NCI-H146 treated with DMSO at 0.1 percent for 48 hours (cell line): ENCODE measurements at regions not wholly inside any gene's neighbourhood (a gene's known extent, or its start where the extent isn't known, plus 50 kb on each side); places are given as distances from the start of the nearest gene placed in this dataset.
"Not testable (repeated sequence)": the region's sequence is repeated elsewhere in the genome, so short reads cannot be mapped to it uniquely, and the experiment has no call there.

Experiments
- DNase-seq: peaks from one replicate; lab custom pipeline; 2025; ENCODE audit not compliant: unreplicated experiment; lab: John Stamatoyannopoulos, UW

GRCh38 chr11:22041039-22041438 lies 151.8 kb upstream of the ANO5 start:
- DNase-seq = no peak

GRCh38 chr11:22042081-22042480 lies 150.8 kb upstream of the ANO5 start:
- DNase-seq = no peak

DNA sequence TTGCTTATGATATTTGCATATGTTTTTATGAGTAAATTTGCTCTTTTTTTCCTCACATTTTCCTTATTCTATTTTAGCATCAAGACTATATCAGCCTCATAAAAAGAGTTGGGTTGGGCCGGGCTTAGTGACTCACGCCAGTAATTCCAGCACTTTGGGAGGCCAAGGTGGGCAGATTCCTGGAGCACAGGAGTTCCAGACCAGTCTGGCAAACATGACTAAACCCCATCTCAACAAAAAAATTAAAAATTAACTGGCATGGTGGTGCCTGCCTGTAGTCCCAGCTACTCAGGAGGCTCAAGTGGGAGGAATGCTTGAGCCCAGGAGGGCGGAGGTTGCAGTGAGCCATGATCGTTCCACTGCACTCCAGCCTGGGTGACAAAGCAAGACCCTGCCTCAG lies 148.8 kb upstream of the ANO5 start:
- no peak for DNase-seq

DNA sequence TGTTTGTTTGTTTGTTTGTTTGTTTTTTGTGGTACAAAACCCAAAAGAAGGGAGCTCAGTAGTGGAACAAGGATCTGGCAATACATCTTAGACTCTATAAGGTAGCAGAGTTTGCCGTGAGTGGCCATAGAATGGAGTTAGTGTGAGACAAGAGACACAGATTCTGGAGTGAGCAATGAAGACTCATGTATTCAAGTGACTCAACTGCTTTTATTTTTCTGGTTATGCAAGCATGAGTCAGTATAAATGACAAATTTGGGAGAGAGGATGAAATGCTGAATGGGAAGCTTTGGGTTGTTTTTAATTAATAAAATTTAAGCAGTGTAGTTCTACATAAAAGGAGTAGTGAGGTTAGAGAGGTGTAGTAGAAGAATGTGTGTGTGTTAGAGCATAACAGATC lies 143.6 kb upstream of the ANO5 start:
- no peak for DNase-seq

GRCh38 chr11:22065472-22065871 lies 127.4 kb upstream of the ANO5 start:
- no peak for DNase-seq

- no peak for DNase-seq
Observed at GRCh38 chr11:22069844-22070243, 123.0 kb upstream of the ANO5 start.

DNA sequence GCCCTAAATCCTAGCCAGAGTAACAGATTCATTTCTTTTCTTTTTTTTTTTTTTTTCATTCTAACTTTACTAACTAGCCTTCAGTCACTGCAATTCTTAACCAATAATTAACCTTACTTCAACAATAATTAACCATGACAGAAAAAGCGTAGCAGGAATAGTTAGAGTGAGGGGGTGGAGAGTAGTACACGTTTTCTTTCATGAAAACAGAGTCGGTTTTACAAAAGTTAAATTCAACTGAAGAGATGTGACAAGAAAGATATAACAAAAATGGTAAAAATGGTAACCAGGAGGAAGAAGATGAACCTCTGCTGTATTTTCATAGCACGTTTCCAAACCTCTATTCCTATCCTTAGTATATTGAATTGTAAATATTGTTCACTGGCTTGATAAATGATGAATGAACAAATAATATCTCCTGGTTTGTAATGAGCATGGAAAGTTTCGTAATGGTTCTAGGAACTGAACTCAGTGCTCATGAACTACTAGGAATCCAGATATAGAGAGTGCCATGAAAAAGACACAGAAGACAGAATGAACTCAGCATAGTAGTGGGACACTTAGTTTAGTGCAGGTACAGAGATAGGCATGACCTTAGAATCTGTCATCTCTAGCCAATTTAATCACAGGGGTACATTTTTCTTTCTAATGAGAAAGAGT lies 116.5 kb upstream of the ANO5 start:
- DNase-seq = no peak

GRCh38 chr11:22078063-22078462 lies 114.8 kb upstream of the ANO5 start:
- no peak for DNase-seq

GRCh38 chr11:22079133-22079872 lies 113.6 kb upstream of the ANO5 start:
- DNase-seq = peak; percentile 35

- DNase-seq = no peak
Observed at GRCh38 chr11:22082178-22082577, 110.7 kb upstream of the ANO5 start.

GRCh38 chr11:22082788-22083187 lies 110.1 kb upstream of the ANO5 start:
- DNase-seq = no peak

- no peak for DNase-seq
Observed at GRCh38 chr11:22084056-22084455, 108.8 kb upstream of the ANO5 start.

DNA sequence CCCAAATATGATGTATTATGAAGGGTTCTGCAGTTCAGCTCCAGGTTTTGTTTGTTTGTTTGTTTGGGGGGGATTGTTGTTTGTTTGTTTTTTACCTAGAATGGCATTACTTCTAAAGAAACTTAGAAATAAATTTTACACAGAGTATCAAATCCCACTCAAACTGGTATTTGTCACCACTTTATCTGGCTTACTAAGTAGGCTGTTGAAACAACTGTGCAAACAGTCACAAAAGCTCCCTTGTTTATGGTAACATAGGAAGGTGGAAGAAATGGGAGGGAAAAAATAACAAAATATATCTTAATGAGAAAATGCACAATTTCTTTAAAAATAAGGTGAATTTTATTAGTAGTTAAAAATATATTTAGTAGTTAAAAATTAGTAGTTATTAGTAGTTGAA lies 108.3 kb upstream of the ANO5 start:
- no peak for DNase-seq

DNA sequence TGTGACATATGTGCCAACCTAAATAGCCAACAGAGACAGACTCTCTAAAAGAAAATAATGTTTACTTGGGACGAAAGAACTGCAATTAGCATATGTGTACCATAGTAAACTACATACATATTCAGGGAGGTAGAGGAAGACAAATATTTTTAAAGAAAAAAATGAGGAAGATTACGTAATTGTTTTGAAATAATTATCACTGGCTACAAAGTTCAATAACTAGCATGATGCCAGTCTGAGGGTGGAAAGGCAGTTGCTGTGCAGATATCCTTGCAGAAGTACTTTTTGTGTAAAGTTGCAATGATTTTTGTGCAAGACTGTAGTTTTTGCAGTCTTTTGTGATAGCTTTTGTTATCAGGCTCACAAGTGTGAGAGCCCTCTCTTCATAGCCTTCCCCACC lies 103.3 kb upstream of the ANO5 start:
- no peak for DNase-seq

GRCh38 chr11:22106566-22106965 lies 86.3 kb upstream of the ANO5 start:
- no peak for DNase-seq

GRCh38 chr11:22115470-22116029 lies 77.3 kb upstream of the ANO5 start:
- DNase-seq = no peak

DNA sequence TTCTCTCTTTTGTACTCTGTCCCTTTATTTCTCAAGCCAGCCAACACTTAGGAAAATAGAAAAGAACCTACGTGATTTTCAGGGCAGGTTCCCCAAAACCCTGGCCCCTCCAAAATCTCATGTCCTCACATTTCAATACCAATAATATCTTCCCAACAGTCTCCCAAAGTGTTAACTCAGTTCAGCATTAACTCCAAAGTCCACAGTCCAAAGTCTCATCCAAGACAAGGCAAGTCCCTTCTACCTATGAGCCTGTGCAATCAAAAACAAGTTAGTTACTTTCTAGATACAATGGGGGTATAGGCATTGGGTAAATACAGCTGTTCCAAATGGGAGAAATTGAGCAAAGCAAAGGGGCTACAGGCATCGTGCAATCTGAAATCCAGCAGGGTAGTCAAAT lies 64.9 kb upstream of the ANO5 start:
- DNase-seq = not testable (repeated sequence)

- DNase-seq = peak; percentile 6
Observed at GRCh38 chr11:22130462-22131053, 62.3 kb upstream of the ANO5 start.

GRCh38 chr11:22133776-22134175 lies 59.1 kb upstream of the ANO5 start:
- no peak for DNase-seq

- no peak for DNase-seq
Observed at GRCh38 chr11:22138264-22138663, 54.6 kb upstream of the ANO5 start.
